Natural killer cell (primary cell): ENCODE measurements at regions not wholly inside any gene's neighbourhood (a gene's known extent, or its start where the extent isn't known, plus 50 kb on each side); places are given as distances from the start of the nearest gene placed in this dataset.

ENCODE experiments used
- ATAC-seq, 3 donors: fragments of 150-1000 bp in 2 of 3; fragments of 200-7000 bp in 1 of 3; cut with Tn5 transposase; 1 replicate in 1 of 3; 2 replicates in 2 of 3; pipeline ENCODE4 v1.10.0; 2021; ENCODE audit warnings: mild to moderate bottlenecking in 2 of 3, moderate library complexity in 2 of 3
- DNase-seq, 2 donors: peaks; one replicate each; pipeline versions ENCODE4 v3.0.0 to v3.0.0-alpha.2; 2013 to 2021; ENCODE audit warnings: mixed read lengths in 1 of 2
- H3K27ac ChIP-seq: one replicate; pipeline ENCODE4 v1.5.1; 2013; ENCODE audit warnings: mild to moderate bottlenecking, low read length
- H3K27me3 ChIP-seq: one replicate; pipeline ENCODE4 v1.6.1; 2013; ENCODE audit warnings: low read length; ENCODE audit not compliant: control insufficient read depth, insufficient read depth
- H3K36me3 ChIP-seq: one replicate; pipeline ENCODE4 v1.6.1; 2013; ENCODE audit warnings: low read length; ENCODE audit not compliant: control insufficient read depth, insufficient read depth
- H3K4me1 ChIP-seq: one replicate; pipeline ENCODE4 v1.6.1; 2013; ENCODE audit warnings: low read length; ENCODE audit not compliant: control insufficient read depth, insufficient read depth
- H3K4me3 ChIP-seq: one replicate; pipeline ENCODE4 v1.5.1; 2013; ENCODE audit warnings: low read length
- H3K9me3 ChIP-seq: one replicate; pipeline ENCODE4 v1.6.1; 2013; ENCODE audit warnings: low read length; ENCODE audit not compliant: control insufficient read depth, insufficient read depth
- H3K27ac Mint-ChIP-seq, 2 donors: one replicate each; pipeline ENCODE4 v1.8.0; 2022; ENCODE audit warnings: mild to moderate bottlenecking in 2 of 2, mixed read lengths in 2 of 2, moderate library complexity in 1 of 2
- H3K27me3 Mint-ChIP-seq, 2 donors: one replicate each; pipeline ENCODE4 v1.8.0; 2022; ENCODE audit warnings: low read depth in 2 of 2, mixed read lengths in 2 of 2
- H3K36me3 Mint-ChIP-seq: one replicate; pipeline ENCODE4 v1.8.0; 2022; ENCODE audit warnings: mixed read lengths
- H3K4me1 Mint-ChIP-seq, 2 donors: one replicate each; pipeline ENCODE4 v1.8.0; 2022; ENCODE audit warnings: mixed read lengths in 2 of 2
- H3K4me3 Mint-ChIP-seq: one replicate; pipeline ENCODE4 v1.8.0; 2022; ENCODE audit warnings: mild to moderate bottlenecking, moderate library complexity, mixed read lengths
- H3K9me3 Mint-ChIP-seq, 2 donors: one replicate each; pipeline ENCODE4 v1.8.0; 2022; ENCODE audit warnings: mixed read lengths in 2 of 2
- WGBS: methylation state at CpG from one replicate; pipeline ENCODE4 v1.1.7; 2013; ENCODE audit warnings: missing lambda C conversion rate; ENCODE audit not compliant: insufficient coverage; 5-methylcytosine and 5-hydroxymethylcytosine counted together
- intact Hi-C: fragments of 100-400 bp; cut with micrococcal nuclease; formaldehyde crosslinking; loops from one replicate; pipeline ENCODE4 v1.14.2; 2022
- TF ChIP-seq, protein P1 (sequence below): fragments of 200-600 bp; IDR thresholded peaks from one replicate; pipeline ENCODE4 v1.8.0; 2022; ENCODE audit warnings: antibody characterized with exemption

DNA sequence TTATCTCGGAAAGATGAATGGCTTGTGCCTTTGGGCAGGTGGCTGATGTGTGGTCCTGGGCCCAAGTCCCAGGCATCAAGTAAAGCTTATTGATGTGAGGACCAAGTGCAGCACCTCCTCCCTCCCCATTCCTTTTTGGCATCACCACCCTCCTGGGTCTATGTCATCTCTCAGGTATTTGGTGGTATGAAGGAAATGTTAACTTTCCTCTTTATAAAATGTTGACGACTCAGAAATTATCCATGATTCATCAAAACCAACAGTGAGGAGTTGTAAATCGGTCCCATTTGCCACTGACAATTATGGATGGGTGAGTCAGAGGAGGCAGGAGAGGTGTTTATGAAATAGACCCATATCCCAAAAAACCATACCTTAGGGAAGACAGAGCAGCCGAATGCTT, 229.4 kb upstream of the GATB start:
- no peak overlapping the region for H3K4me3 Mint-ChIP-seq
- H3K4me1 ChIP-seq = peaks cover 30% of the 10 kb centered on the region
- H3K27me3 Mint-ChIP-seq = no peaks in the 10 kb centered on the region
- H3K36me3 Mint-ChIP-seq = no peaks in the 10 kb centered on the region
- TF ChIP-seq, protein P1, sequence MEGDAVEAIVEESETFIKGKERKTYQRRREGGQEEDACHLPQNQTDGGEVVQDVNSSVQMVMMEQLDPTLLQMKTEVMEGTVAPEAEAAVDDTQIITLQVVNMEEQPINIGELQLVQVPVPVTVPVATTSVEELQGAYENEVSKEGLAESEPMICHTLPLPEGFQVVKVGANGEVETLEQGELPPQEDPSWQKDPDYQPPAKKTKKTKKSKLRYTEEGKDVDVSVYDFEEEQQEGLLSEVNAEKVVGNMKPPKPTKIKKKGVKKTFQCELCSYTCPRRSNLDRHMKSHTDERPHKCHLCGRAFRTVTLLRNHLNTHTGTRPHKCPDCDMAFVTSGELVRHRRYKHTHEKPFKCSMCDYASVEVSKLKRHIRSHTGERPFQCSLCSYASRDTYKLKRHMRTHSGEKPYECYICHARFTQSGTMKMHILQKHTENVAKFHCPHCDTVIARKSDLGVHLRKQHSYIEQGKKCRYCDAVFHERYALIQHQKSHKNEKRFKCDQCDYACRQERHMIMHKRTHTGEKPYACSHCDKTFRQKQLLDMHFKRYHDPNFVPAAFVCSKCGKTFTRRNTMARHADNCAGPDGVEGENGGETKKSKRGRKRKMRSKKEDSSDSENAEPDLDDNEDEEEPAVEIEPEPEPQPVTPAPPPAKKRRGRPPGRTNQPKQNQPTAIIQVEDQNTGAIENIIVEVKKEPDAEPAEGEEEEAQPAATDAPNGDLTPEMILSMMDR = no peak
- H3K9me3 ChIP-seq = no peaks in the 10 kb centered on the region
- intact Hi-C loops = no loop called here
- ATAC-seq (no peak), DNase-seq (no peak)
- H3K9me3 Mint-ChIP-seq = no peaks in the 10 kb centered on the region
- WGBS = 94% methylated on average over 3 of the region's 4 CpGs
- no peak overlapping the region for H3K27ac Mint-ChIP-seq
- H3K4me3 ChIP-seq = no peak overlapping the region
- H3K4me1 Mint-ChIP-seq = peaks cover 37 to 39% of the 10 kb centered on the region in 2 donors
- H3K27ac ChIP-seq = no peak overlapping the region
- no peaks in the 10 kb centered on the region for H3K36me3 ChIP-seq
- H3K27me3 ChIP-seq = no peaks in the 10 kb centered on the region

DNA sequence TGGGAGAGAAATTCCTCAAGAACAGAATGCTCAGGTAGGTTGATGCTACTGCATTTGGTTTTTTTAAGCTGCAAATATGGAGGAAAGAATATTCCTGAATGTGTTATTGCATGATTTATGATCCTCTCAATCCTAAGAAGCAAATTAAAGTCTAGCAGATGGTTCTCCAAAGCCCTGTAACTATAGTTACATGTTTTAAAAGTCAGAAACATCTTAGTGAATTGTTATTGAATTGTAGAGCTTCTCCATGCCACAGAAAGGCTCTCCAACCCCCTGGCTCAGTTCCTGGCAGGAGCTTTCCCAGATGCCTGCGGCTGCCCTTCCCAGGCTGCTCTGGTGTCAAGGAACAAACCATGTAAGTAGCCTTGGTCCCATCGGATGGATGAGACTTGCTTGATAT, 227.8 kb upstream of the GATB start:
- no peak for DNase-seq
- peaks cover 25% of the 10 kb centered on the region for H3K4me1 ChIP-seq
- Mint-ChIP-seq H3K4me1 (peaks cover 31 to 32% of the 10 kb centered on the region in 2 donors), H3K27ac (no peak overlapping the region), H3K36me3 (no peaks in the 10 kb centered on the region), H3K9me3 (no peaks in the 10 kb centered on the region), H3K4me3 (no peak overlapping the region), H3K27me3 (no peaks in the 10 kb centered on the region)
- no peak for ATAC-seq
- no peak overlapping the region for H3K27ac ChIP-seq
- 98% methylated on average over 2 of the region's 2 CpGs for WGBS
- H3K27me3 ChIP-seq = no peaks in the 10 kb centered on the region
- TF ChIP-seq, protein P1 = no peak
- no peaks in the 10 kb centered on the region for H3K36me3 ChIP-seq
- H3K9me3 ChIP-seq = no peaks in the 10 kb centered on the region
- H3K4me3 ChIP-seq = no peak overlapping the region
- intact Hi-C loops = no loop called here

DNA sequence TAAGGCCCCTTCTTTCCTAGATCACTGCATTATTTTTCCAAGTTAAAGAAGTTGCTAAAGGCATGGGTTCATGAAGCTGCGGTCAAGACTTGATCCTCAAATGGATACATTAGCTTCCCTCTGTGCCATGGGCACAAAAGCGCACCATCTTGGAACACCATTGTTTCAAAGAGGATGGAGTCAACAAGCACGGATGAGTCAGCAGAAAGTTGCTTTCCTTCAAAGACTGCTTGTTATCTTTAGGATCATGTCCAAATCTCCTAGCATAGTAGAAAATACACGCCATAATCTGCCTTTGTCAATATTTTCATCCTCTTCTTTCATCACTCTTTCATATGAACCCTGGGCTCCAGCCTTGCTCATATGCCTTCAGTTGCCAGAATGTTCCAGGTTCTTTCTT, 226.8 kb upstream of the GATB start:
- ATAC-seq (no peak), DNase-seq (no peak)
- Histone ChIP-seq H3K4me1 (peaks cover 17% of the 10 kb centered on the region), H3K9me3 (no peaks in the 10 kb centered on the region), H3K4me3 (no peak overlapping the region), H3K27ac (no peak overlapping the region), H3K36me3 (no peaks in the 10 kb centered on the region), H3K27me3 (no peaks in the 10 kb centered on the region)
- WGBS = 91% methylated on average over 4 of the region's 4 CpGs
- TF ChIP-seq, protein P1 = no peak
- Mint-ChIP-seq H3K27ac (no peak overlapping the region), H3K9me3 (no peaks in the 10 kb centered on the region), H3K4me3 (no peak overlapping the region), H3K36me3 (no peaks in the 10 kb centered on the region), H3K4me1 (peaks cover 21 to 22% of the 10 kb centered on the region in 2 donors), H3K27me3 (no peaks in the 10 kb centered on the region)
- intact Hi-C loops = no loop called here

DNA sequence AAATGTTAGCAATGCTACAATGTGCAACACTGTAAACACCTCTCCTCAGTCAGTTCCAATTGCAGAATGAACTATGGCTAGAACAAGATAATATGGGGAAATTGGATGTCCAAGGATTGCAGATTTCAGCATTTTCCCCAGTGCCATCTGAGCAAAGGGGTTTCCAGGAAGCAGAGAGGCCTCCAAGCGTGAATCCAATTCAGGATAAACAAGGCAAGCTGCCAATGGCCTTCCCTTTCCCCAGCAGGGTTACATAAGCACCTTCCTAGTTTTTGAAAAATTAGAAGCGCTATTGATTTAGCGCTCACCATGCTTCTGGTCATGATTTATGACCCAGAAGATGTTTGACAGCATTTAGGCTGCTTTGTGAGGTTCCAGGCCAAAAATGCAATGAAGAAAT, 223.0 kb upstream of the GATB start:
- DNase-seq (no peak), ATAC-seq (no peak)
- H3K27ac ChIP-seq = no peak overlapping the region
- TF ChIP-seq, protein P1 = no peak
- Mint-ChIP-seq H3K27me3 (peaks cover 0 to 3% of the 10 kb centered on the region in 2 donors), H3K4me1 (no peaks in the 10 kb centered on the region), H3K4me3 (no peak overlapping the region), H3K27ac (no peak overlapping the region), H3K9me3 (no peaks in the 10 kb centered on the region), H3K36me3 (no peaks in the 10 kb centered on the region)
- no peaks in the 10 kb centered on the region for H3K36me3 ChIP-seq
- peaks cover 2% of the 10 kb centered on the region for H3K9me3 ChIP-seq
- H3K27me3 ChIP-seq = no peaks in the 10 kb centered on the region
- no peak overlapping the region for H3K4me3 ChIP-seq
- no peaks in the 10 kb centered on the region for H3K4me1 ChIP-seq
- intact Hi-C loops = no loop called here
- WGBS = 90% methylated on average over 3 of the region's 3 CpGs
